ENCODE measurements at regions not wholly inside any gene's neighbourhood (a gene's known extent, or its start where the extent isn't known, plus 50 kb on each side); places are given as distances from the start of the nearest gene placed in this dataset.
A peak's percentile ranks its signal among the peaks of the same experiment; 100 is the strongest.

GRCh38 chr14:22010545-22011252, 337.1 kb upstream of the OR4E1 start:
- peak; percentile 53 for ATAC-seq
- no peaks in the 10 kb centered on the region for H3K4me1 ChIP-seq
- TF ChIP-seq CTCF (IDR thresholded peaks at IDR 0.05): no peak
- no peaks in the 10 kb centered on the region for H3K36me3 ChIP-seq
- no peaks in the 10 kb centered on the region for H3K27me3 ChIP-seq
- intact Hi-C loops (cut with DNase I): no loop called here
- H3K9me3 ChIP-seq: no peaks in the 10 kb centered on the region
- no peak overlapping the region for H3K4me3 ChIP-seq
- DNase-seq: peak in 2 of 4 donors; percentile 75 to 76
- no peak overlapping the region for H3K27ac ChIP-seq

GRCh38 chr14:22008766-22009165, 335.1 kb upstream of the OR4E1 start:
- no peak for TF ChIP-seq CTCF (IDR thresholded peaks at IDR 0.05)
- ATAC-seq: no peak
- H3K9me3 ChIP-seq: no peaks in the 10 kb centered on the region
- no peaks in the 10 kb centered on the region for H3K27me3 ChIP-seq
- H3K27ac ChIP-seq: no peak overlapping the region
- intact Hi-C loops (cut with DNase I): no loop called here
- H3K4me1 ChIP-seq: no peaks in the 10 kb centered on the region
- no peaks in the 10 kb centered on the region for H3K36me3 ChIP-seq
- H3K4me3 ChIP-seq: no peak overlapping the region
- DNase-seq: no peak

- no peak overlapping the region for H3K4me3 ChIP-seq
- H3K27me3 ChIP-seq: no peaks in the 10 kb centered on the region
- H3K27ac ChIP-seq: no peak overlapping the region
- TF ChIP-seq CTCF (IDR thresholded peaks at IDR 0.05): no peak
- ATAC-seq: no peak
- intact Hi-C loops (cut with DNase I): no loop called here
- H3K4me1 ChIP-seq: no peaks in the 10 kb centered on the region
- no peak for DNase-seq
- H3K36me3 ChIP-seq: no peaks in the 10 kb centered on the region
- no peaks in the 10 kb centered on the region for H3K9me3 ChIP-seq
These were observed 334.3 kb upstream of the OR4E1 start for GRCh38 chr14:22007784-22008412.

GRCh38 chr14:22007363-22007762, 333.7 kb upstream of the OR4E1 start:
- DNase-seq (no peak), ATAC-seq (no peak)
- no peak overlapping the region for H3K27ac ChIP-seq
- no peaks in the 10 kb centered on the region for H3K36me3 ChIP-seq
- H3K9me3 ChIP-seq: no peaks in the 10 kb centered on the region
- no peak for TF ChIP-seq CTCF (IDR thresholded peaks at IDR 0.05)
- intact Hi-C loops (cut with DNase I): no loop called here
- no peak overlapping the region for H3K4me3 ChIP-seq
- no peaks in the 10 kb centered on the region for H3K4me1 ChIP-seq
- H3K27me3 ChIP-seq: no peaks in the 10 kb centered on the region

- Histone ChIP-seq H3K4me1 (no peaks in the 10 kb centered on the region), H3K36me3 (no peaks in the 10 kb centered on the region), H3K4me3 (no peak overlapping the region), H3K27ac (no peak overlapping the region), H3K27me3 (no peaks in the 10 kb centered on the region), H3K9me3 (no peaks in the 10 kb centered on the region)
- intact Hi-C loops (cut with DNase I): no loop called here
- no peak for ATAC-seq
- TF ChIP-seq CTCF (IDR thresholded peaks at IDR 0.05): no peak
- DNase-seq: no peak
These were observed 329.8 kb upstream of the OR4E1 start for GRCh38 chr14:22003461-22003860.

Data from left lung (tissue), 4 donors.